ENCODE measurements at regions not wholly inside any gene's neighbourhood (a gene's known extent, or its start where the extent isn't known, plus 50 kb on each side); places are given as distances from the start of the nearest gene placed in this dataset.

DNA sequence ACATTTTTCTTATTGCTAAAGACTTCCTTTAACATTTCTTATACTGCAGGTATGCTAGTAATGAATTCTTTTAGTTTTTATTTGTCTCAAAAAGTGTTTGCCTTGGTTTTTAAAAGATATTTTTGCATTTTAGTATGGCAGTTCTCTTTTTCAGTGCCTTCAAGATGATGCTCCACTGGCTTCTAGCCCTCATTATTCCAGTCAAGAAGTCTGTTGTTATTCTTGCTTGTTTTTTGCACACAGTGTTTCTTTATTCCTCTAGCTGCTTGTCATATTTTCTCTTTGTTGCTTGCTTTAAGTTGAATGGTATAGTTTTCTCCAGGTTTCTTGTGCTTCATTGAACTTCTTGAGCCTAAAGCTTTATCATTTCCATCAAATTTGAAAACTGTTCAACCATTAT is 158.0 kb upstream of the SPHKAP start:
- DNase-seq (ENCODE audit: low read depth, low spot score) = no peak
- H3K4me3 ChIP-seq (ENCODE audit: low read length) = no peak overlapping the region

DNA sequence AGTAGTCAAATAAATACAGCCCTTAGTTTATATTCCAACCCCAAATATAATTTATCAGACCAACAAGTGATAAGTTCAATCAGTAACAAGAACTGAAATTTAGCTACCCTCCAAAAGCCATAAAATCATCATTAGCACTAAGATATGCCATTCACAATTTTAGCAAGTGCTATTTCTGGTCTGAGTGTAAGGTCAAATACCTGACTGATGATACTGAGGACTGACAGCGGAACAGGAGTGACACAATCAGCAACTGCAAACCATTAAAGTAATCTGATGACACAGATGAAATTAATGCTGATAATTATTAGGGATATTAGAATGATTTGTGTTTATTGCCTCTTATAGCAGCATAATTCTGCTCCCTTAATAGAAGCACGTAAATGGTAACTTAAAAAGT is 152.7 kb upstream of the SPHKAP start:
- DNase-seq (ENCODE audit: low read depth, low spot score) = no peak
- no peak overlapping the region for H3K4me3 ChIP-seq (ENCODE audit: low read length)

DNA sequence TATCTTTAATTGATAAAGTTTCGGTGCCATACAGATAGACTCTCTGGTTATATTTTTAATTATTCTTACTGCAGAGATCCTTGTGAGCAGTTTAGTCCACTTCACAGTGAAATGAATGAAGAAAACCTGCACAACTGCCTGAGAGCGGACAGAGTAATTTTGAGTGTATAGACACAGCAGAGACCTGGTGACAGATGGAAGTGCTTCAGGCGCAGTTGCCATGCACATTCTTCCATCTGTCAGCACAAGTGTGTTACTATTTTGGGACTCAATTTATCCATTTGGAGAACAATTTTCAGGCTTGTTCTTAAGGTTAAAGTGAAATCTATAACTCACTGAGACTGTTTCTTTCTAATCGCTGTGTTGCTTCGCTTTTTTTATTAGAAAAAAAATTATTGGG is 147.8 kb upstream of the SPHKAP start:
- H3K4me3 ChIP-seq (ENCODE audit: low read length) = no peak overlapping the region
- no peak for DNase-seq (ENCODE audit: low read depth, low spot score)

DNA sequence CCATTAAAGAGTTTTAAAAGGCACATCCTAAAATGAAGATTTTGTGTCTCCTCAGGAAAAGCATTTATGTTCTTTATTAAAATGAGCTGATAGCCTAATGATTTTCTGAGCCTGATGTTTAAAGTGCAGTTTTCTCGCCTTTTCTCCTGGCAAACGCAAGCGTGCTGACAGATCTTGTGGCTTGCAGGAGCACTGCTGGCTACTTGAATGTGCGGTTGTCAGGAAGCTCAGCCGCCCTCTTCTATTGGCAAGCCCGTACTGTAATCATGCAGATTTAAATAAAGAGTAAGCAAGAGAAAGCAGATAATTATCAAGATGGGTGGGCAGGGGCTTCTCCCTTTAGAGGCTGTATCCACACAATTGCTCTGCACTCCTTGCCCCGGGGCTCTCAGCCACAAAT is 139.5 kb upstream of the SPHKAP start:
- no peak overlapping the region for H3K4me3 ChIP-seq (ENCODE audit: low read length)
- DNase-seq (ENCODE audit: low read depth, low spot score) = no peak

DNA sequence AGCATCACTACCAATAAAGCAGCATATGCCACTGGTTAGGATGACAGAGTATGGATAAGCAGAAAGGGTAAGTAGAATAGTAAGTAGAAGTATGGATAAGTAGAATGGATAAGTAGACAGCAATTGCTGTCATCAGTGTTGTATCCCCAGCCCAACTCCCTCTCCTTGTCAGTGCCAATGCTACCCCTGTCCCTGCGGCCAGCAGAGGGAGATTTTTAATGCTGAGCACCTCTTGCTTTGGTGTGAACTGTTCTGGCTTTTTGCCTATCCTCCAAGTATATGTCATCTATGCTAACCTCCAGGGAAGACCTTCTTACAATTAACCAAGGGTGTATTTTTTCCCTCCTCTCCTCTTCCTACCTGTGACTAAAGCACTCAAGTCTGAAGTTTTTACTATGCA is 136.7 kb upstream of the SPHKAP start:
- H3K4me3 ChIP-seq (ENCODE audit: low read length) = no peak overlapping the region
- DNase-seq (ENCODE audit: low read depth, low spot score) = peak; percentile 9

DNA sequence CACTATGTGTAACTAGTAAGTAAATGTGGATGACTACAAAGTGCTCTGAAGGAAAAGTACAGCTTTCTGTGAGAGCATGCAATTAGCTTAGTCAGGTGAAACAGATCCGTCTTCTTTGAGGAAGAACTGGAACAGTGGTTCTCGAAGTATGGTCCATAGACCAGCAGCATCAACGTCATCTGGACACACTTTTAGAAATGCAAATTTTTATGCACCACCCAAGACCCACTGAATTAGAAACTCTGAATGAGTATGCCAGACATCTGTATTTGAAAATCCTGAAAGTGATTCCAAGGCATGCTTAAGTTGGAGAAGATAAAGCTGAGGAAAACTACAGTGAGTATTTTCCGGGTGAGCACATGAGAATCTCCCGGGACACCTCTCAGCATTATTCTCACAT is 130.7 kb upstream of the SPHKAP start:
- H3K4me3 ChIP-seq (ENCODE audit: low read length) = no peak overlapping the region
- DNase-seq (ENCODE audit: low read depth, low spot score) = no peak

DNA sequence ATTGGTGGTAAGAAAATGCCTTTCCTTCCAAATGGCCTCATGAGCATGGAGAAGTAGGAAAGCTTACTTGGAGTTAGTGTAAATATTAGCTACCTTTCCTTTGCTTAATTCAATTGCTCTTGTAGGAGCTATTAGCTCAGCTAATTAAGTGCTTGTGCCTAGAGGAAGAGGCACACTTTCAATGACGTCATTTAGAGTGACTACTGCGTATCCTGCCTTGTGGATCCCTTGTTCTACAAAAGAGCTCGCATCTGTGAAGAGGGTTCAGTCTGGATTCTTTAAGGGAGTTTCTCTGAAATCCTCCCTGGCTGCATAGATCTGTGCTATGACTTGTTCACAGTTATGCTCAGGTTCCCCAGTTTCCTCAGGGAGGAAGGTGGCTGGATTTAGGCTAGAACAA is 122.5 kb upstream of the SPHKAP start:
- H3K4me3 ChIP-seq (ENCODE audit: low read length) = no peak overlapping the region
- DNase-seq (ENCODE audit: low read depth, low spot score) = no peak

DNA sequence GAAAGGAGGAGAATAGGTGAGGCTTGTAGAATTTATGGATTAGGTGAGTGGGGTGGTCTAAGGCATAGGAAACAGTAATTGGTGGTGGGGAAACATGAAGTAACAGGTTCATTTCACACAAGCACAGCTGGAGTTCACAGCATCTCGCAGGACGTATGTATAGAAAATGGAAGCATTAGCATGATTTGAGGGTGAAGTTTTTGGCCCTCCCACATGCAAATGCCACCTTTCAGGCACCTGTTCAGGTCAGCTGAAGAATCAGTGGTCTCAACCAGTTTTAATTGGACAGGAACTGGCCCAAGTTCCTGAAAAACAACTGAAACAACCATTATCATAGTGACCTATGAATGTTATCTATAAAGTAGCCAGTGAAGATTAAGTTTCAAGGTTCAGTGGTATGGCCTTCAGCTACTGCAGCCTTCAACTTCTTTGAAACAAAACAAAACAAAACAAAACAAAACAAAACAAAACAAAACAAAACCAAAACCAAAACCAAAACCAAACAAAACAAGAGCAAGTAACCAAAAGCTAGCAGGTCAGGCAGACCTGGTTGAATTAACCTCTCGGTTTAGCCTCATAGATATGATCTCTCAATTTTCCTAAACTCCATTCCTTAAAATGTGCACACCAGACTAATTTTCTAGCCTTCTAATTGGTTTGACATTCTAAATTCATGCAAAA is 102.1 kb upstream of the SPHKAP start:
- no peak overlapping the region for H3K4me3 ChIP-seq (ENCODE audit: low read length)
- DNase-seq (ENCODE audit: low read depth, low spot score) = no peak

DNA sequence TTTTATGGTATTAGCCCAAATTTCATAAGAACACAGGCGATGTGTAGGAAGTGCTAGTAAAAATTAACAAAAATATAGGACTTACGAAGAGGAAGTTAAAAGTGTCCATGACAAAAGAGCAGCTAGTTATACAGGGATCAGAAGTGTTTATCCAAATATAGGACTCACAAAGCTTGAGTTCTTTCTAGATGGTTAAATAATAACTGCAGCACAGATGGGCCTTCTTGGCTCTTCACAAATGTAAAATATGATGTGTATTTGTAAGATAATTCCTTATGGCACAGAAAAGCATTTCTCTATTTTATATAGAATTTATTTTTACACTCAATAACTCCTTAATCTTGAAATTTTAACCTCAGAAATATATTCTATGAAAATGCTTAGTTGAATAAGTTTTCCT is 100.9 kb upstream of the SPHKAP start:
- DNase-seq (ENCODE audit: low read depth, low spot score) = no peak

DNA sequence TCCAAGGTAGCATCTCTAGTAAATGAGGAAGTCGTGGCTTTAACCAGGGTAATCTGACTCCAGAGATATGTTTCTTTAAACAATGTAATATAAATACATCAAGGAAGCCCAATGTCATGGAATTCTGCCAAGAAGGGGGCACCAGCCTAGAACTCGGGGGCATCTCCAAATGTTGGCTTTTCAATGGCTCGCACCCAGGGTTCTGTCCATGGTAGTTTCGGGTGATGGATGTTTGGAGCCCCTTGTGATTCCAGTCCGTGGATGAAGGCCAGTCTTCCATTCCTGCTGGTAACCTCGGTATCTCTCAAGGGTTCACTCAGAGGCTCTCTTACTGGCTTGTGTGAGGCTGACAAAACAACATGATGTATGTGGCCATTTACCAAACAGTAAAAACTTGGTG is 91.7 kb upstream of the SPHKAP start:
- no peak overlapping the region for H3K4me3 ChIP-seq (ENCODE audit: low read length)
- no peak for DNase-seq (ENCODE audit: low read depth, low spot score)

More for the DNA sequence above, 100.9 kb upstream of the SPHKAP start:
- H3K4me3 ChIP-seq (ENCODE audit: low read length) = no peak overlapping the region

DNA sequence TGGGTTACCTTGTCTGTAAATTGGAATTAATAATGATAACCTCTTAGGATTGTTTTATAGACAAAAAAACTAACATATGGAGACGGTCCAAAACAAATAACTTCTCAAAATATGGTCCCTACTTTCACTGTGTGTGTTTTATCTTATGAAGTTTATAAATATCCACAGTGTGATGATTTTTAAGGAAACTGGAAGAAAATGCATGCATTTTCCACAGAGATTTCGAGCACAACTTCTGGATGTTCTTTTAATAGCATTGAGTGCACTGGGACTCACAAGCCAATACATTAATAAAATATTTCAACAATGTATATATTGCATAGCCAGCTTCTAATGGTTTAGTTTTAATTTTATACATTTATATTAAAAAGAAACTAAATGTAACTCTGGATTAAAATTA is 87.9 kb upstream of the SPHKAP start:
- no peak overlapping the region for H3K4me3 ChIP-seq (ENCODE audit: low read length)

DNA sequence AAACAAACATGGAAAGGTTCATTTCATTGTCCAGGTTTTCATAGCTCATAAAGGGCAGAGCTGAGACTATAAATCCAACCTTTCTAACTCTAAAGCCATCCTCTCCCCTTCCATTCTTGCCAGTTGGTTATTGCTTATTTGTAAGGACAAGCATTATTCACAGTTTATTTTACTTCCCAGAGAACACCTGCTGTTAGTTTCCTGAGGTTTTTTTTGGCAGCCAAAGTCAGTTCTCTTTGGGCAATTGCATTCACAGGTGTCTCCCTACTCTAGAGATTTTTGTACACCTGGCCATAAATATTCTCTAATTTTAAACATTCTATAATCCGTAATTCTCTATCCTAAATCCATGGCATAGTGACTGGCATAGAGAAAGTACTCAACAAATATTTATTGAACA is 87.3 kb upstream of the SPHKAP start:
- no peak for DNase-seq (ENCODE audit: low read depth, low spot score)
- H3K4me3 ChIP-seq (ENCODE audit: low read length) = no peak overlapping the region

More for the DNA sequence above, 87.9 kb upstream of the SPHKAP start:
- DNase-seq (ENCODE audit: low read depth, low spot score) = no peak

DNA sequence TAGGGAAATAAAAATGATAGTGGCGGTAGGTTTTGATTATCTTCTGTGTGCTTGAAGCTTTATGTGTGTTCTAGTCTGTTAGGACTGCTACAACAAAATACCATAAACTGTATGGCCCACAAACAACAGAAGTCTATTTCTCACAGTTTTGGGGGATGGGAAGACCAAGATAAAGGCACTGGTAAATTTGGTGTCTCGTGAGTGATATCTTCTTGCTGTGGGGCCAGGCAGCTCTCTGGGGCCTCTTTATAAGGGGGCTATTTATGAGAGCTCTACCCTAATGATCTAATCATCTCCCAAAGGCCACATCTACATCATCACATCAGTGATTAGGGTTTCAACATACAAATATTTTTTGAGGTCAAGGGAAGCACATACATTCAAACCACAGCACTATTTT is 86.8 kb upstream of the SPHKAP start:
- no peak for DNase-seq (ENCODE audit: low read depth, low spot score)

DNA sequence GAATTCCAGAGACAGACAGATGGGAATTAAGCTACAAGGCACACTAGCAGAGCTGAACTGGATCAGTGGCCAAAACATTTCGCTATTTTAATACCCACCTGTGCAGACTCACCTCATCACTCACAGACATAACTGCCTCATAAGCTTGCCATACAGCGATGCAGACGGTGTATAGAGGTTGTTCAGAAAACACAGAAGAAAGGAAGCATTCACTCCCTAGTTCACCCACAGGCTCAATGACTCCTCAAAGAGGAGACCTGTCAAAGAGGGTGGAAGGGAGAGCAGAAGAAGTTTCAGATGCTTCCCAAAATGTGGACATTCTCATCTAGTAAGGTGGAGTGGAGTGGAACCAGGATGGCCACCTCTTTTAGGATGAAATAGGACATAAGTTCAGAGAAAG is 81.7 kb upstream of the SPHKAP start:
- no peak overlapping the region for H3K4me3 ChIP-seq (ENCODE audit: low read length)
- no peak for DNase-seq (ENCODE audit: low read depth, low spot score)

More for the DNA sequence above, 86.8 kb upstream of the SPHKAP start:
- H3K4me3 ChIP-seq (ENCODE audit: low read length) = no peak overlapping the region

DNA sequence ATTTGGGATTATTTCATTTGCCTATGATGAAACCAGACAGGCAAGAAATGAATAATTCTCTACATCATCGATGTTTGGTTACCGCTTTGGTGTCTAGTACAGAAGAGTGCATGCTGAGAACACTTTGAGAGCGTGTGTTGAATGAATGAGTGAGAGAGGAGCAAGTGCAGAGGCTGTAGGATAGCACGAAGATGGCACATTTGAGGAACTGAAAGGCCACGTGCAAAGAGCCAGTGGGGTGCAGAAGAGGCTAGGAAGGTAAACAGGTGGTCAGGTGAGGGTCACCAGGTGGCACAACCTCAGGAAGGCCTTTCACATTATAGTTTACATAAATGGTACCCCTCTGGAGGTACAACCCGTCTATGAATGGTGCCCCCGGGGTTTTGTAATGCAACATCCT is 80.1 kb upstream of the SPHKAP start:
- no peak for DNase-seq (ENCODE audit: low read depth, low spot score)
- H3K4me3 ChIP-seq (ENCODE audit: low read length) = no peak overlapping the region

DNA sequence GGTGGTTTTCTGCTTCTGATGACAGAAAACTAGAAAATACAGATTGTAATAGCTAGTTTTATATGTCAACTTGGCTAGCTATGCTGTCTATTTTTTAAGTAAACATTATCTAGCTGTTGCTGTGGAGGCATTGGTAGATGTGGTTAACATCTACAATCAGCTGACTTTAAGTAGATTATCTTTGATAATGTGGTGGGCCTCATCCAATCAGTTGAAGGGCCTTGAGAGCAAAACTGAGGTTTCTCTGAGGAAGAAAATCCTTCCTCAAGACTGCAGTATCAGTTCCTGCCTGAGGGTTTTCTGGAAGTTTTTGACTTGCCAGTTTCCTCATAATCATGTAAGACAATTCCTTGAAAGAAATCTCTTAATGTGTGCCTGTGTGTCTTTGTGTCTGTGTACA is 75.9 kb upstream of the SPHKAP start:
- H3K4me3 ChIP-seq (ENCODE audit: low read length) = no peak overlapping the region
- DNase-seq (ENCODE audit: low read depth, low spot score) = no peak

DNA sequence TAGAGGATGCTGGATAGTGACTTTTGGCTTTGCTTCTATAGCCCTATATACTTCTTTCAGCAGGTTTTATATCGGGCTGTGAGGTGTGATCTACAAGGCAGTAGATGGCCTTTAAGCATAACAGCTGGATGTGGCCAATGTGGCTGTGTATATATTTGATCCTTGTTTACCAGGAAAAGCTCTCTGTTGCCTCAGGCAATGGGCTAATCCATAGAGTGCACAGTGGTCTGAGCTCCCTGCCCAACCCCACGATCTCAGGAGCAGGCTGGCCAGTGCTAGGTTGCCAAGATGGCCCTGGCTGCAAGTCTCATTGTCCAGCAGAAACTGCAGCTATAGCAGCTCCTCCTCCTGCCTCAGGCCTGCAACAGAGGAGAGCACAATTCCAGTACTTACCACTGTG is 72.3 kb upstream of the SPHKAP start:
- DNase-seq (ENCODE audit: low read depth, low spot score) = no peak

DNA sequence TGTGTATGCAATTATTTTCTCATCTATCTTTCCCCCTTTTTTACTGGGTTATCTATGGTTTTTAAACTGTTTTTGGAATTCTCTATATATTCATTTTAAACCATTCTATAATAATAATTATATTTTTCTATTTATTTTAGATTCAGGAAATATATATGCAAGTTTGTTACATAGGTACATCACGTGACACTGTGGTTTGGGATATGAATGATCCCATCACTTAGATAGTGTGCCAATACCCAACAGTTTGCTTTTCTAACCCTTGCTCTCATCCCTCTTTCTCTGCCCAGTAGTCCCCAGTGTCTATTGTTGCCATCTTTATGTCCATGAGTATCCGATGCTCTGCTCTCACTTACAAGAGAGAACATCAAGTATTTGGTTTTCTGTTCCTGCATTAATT is 65.8 kb upstream of the SPHKAP start:
- no peak for DNase-seq (ENCODE audit: low read depth, low spot score)
- no peak overlapping the region for H3K4me3 ChIP-seq (ENCODE audit: low read length)

More for the DNA sequence above, 72.3 kb upstream of the SPHKAP start:
- H3K4me3 ChIP-seq (ENCODE audit: low read length) = no peak overlapping the region

DNA sequence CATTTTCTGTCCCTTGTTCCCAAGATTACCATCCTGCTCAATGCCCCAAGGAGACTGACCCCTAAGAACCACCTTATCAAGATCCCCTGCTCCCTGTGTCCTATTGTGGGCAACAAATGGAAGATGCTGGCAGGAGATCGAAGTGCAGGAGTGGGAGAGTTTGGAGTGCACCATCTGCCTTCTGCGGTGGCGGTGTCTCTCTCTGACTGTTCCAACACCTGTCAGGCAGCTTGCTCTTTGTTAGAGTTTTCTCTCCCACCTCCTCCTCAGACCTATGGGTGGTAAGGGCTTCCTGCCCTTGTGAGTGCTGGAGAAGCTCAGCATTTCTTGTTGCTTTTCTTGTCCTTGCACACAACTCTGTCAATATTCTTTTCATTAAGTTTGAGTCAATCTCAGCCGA is 64.1 kb upstream of the SPHKAP start:
- H3K4me3 ChIP-seq (ENCODE audit: low read length) = no peak overlapping the region
- no peak for DNase-seq (ENCODE audit: low read depth, low spot score)

DNA sequence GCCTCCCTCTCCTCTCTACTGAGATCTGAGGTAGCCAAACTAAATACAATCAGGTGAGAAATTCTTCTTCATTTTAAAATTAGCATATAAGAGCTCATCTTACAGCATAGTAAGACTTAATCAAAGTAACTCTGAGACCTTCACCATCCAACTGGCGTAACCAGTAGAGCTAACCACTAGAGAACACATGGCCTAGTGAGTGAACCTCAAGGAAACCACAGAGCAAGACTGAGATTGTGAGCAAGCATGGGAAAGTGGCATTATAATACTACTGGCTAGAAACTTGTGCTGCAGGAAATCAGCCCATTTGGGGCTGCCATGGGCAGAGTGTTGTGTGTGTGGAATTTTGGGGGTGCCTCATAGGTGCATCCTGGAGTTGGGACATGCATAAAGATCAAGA is 61.1 kb upstream of the SPHKAP start:
- no peak overlapping the region for H3K4me3 ChIP-seq (ENCODE audit: low read length)
- peak; percentile 46 for DNase-seq (ENCODE audit: low read depth, low spot score)

DNA sequence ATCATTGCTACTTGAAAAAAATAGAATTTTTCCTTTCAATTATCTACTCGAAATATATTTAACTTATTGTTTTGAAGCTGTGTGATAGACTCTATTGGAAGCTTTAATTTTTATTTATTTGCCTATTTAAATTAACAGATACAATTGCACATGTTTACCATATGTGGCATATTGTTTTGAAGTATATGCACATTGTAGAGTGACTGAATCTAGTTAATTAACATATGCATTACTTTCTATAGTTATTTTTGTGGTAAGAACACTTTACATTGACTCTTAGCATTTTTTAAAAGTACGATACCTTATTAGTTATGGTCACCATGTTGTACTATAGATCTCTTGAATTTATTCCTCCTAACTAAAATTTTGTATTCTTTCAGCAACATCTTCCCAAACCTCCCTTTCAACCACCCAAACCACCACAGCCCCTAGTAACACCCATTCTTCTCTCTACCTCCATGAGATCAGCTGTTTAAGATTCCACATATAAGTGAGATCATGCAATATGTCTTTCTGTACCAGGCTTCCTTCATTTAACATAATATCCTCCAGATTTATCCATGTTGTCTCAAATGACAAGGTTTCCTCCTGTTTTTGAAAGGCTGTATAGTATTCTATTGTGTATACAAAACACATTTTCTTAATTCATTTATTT is 58.5 kb upstream of the SPHKAP start:
- H3K4me3 ChIP-seq (ENCODE audit: low read length) = no peak overlapping the region
- no peak for DNase-seq (ENCODE audit: low read depth, low spot score)

All from Jurkat, Clone E6-1 (cell line).